Smooth muscle cell (in vitro differentiated cells): ENCODE measurements at regions not wholly inside any gene's neighbourhood (a gene's known extent, or its start where the extent isn't known, plus 50 kb on each side); places are given as distances from the start of the nearest gene placed in this dataset.

Source experiments
- DNase-seq: peaks from one replicate; lab custom pipeline; 2025; ENCODE audit not compliant: unreplicated experiment; lab: John Stamatoyannopoulos, UW
- H2AFZ ChIP-seq: fragments of 200-600 bp; sonication (generic); 2 replicates; pipeline ENCODE4 v1.6.0; 2016; ENCODE audit warnings: antibody characterized with exemption, low read depth, mild to moderate bottlenecking
- H3F3A ChIP-seq: fragments of 200-600 bp; sonication (generic); 2 replicates; pipeline ENCODE4 v1.6.0; 2017; ENCODE audit warnings: antibody characterized with exemption, low read depth
- H3K27ac ChIP-seq: fragments of 200-600 bp; sonication (generic); 2 replicates; pipeline ENCODE4 v1.5.1; 2016; ENCODE audit warnings: low read depth, mild to moderate bottlenecking
- H3K27me3 ChIP-seq: fragments of 200-600 bp; sonication (generic); 2 replicates; pipeline ENCODE4 v1.6.1; 2016; ENCODE audit warnings: low read depth, mild to moderate bottlenecking
- H3K36me3 ChIP-seq: fragments of 200-600 bp; sonication (generic); 2 replicates; pipeline ENCODE4 v1.5.1; 2016; ENCODE audit warnings: low read depth
- H3K4me1 ChIP-seq: fragments of 200-600 bp; sonication (generic); 2 replicates; pipeline ENCODE4 v1.5.1; 2016; ENCODE audit warnings: low read depth
- H3K4me2 ChIP-seq: fragments of 200-600 bp; sonication (generic); 2 replicates; pipeline ENCODE4 v1.6.0; 2016; ENCODE audit warnings: mild to moderate bottlenecking
- H3K4me3 ChIP-seq: fragments of 200-600 bp; sonication (generic); 2 replicates; pipeline ENCODE4 v1.5.1; 2016; ENCODE audit warnings: mild to moderate bottlenecking
- H3K79me2 ChIP-seq: fragments of 200-600 bp; sonication (generic); 2 replicates; pipeline ENCODE4 v1.6.0; 2016; ENCODE audit warnings: low read depth, mild to moderate bottlenecking
- H3K9ac ChIP-seq: fragments of 200-600 bp; sonication (generic); 2 replicates; pipeline ENCODE4 v1.6.0; 2016; ENCODE audit warnings: low read depth
- H3K9me3 ChIP-seq: fragments of 200-600 bp; sonication (generic); replicated peaks from 2 replicates; pipeline ENCODE4 v1.5.1; 2016; ENCODE audit warnings: low read depth
- H4K20me1 ChIP-seq: fragments of 200-600 bp; sonication (generic); 2 replicates; pipeline ENCODE4 v1.6.0; 2016; ENCODE audit warnings: low read depth
- CTCF ChIP-seq: fragments of 200-600 bp; sonication (generic); IDR thresholded peaks from 2 replicates; pipeline ENCODE4 v1.5.1; 2017; ENCODE audit warnings: borderline replicate concordance, mild to moderate bottlenecking, antibody characterized with exemption; ENCODE audit not compliant: insufficient read depth, poor library complexity, severe bottlenecking
- WGBS: methylation state at CpG from one replicate; pipeline ENCODE4 v1.1.7; 2016; ENCODE audit warnings: low lambda C conversion rate; 5-methylcytosine and 5-hydroxymethylcytosine counted together

GRCh38 chr1:47558601-47559593 is 121.1 kb downstream of the FOXD2 start:
- 82% methylated on average over 18 of the region's 18 CpGs for WGBS

DNA sequence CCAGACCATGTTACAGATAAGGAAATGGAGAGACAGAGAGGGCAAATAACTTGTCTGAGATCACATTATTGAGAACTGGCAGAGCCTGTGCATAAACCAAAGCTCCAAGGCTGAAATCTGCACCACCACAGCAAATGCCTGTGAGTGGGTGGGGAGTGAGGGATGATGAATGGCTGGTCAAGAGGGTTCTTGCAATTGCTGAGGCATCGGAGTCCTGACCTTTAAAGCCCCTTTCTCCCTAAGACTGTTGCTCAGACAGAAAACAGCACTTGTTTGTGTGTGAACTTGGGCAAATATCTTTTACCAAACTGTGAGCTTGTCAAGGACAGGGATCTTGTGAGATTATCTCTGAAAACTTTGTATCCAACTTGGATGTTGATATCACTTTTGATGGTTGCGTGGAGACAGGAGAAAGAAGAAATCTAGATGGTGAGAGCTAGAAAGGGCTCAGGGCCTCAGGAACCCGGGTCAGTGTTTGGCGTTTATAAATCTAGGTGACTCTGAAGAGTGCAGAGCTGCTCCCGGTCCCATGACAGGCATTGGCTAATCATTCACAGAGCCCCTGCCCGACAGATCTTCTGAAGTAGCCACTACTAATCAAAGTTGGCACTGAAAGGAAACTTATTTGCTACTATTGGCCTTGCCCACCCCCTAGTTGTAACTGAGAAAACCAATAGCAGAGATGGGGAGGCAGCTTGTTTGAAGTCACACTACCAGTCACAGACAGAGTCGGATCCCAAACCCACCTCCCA is 122.3 kb downstream of the FOXD2 start:
- DNase-seq = no peak

More at GRCh38 chr1:47558601-47559593, 121.1 kb downstream of the FOXD2 start:
- peaks cover 32% of the 10 kb centered on the region for H3K27me3 ChIP-seq
- H3K9ac ChIP-seq = no peak overlapping the region
- H3K27ac ChIP-seq = no peak overlapping the region
- no peaks in the 10 kb centered on the region for H4K20me1 ChIP-seq
- H2AFZ ChIP-seq = no peak overlapping the region
- H3K36me3 ChIP-seq = no peaks in the 10 kb centered on the region
- no peaks in the 10 kb centered on the region for H3K79me2 ChIP-seq
- H3K4me3 ChIP-seq = no peak overlapping the region
- TF ChIP-seq CTCF = no peak
- H3F3A ChIP-seq = no peaks in the 10 kb centered on the region
- no peak for DNase-seq
- no peaks in the 10 kb centered on the region for H3K9me3 ChIP-seq
- no peaks in the 10 kb centered on the region for H3K4me1 ChIP-seq
- no peak overlapping the region for H3K4me2 ChIP-seq

GRCh38 chr1:47561523-47562007 is 123.7 kb downstream of the FOXD2 start:
- H3K9me3 ChIP-seq = no peaks in the 10 kb centered on the region
- no peaks in the 10 kb centered on the region for H3K79me2 ChIP-seq
- no peak overlapping the region for H3K27ac ChIP-seq
- 76% methylated on average over 2 of the region's 2 CpGs for WGBS
- H2AFZ ChIP-seq = no peak overlapping the region
- no peaks in the 10 kb centered on the region for H3F3A ChIP-seq
- no peak for TF ChIP-seq CTCF
- H3K9ac ChIP-seq = no peak overlapping the region
- H3K4me2 ChIP-seq = no peak overlapping the region
- H3K4me1 ChIP-seq = no peaks in the 10 kb centered on the region
- H4K20me1 ChIP-seq = no peaks in the 10 kb centered on the region
- no peak overlapping the region for H3K4me3 ChIP-seq
- no peaks in the 10 kb centered on the region for H3K36me3 ChIP-seq
- DNase-seq = no peak
- peaks cover 28% of the 10 kb centered on the region for H3K27me3 ChIP-seq

More for the DNA sequence above, 122.3 kb downstream of the FOXD2 start:
- Histone ChIP-seq H3K9ac (no peak overlapping the region), H3K4me2 (no peak overlapping the region), H3K36me3 (no peaks in the 10 kb centered on the region), H3K4me3 (no peak overlapping the region), H3K27ac (no peak overlapping the region), H3K4me1 (no peaks in the 10 kb centered on the region), H3K27me3 (peaks cover 35% of the 10 kb centered on the region), H3K9me3 (no peaks in the 10 kb centered on the region), H3F3A (no peaks in the 10 kb centered on the region), H4K20me1 (no peaks in the 10 kb centered on the region), H2AFZ (no peak overlapping the region), H3K79me2 (no peaks in the 10 kb centered on the region)
- TF ChIP-seq CTCF = no peak
- WGBS = 76% methylated on average over 7 of the region's 7 CpGs
